ENCODE measurements at regions not wholly inside any gene's neighbourhood (a gene's known extent, or its start where the extent isn't known, plus 50 kb on each side); places are given as distances from the start of the nearest gene placed in this dataset.

DNA sequence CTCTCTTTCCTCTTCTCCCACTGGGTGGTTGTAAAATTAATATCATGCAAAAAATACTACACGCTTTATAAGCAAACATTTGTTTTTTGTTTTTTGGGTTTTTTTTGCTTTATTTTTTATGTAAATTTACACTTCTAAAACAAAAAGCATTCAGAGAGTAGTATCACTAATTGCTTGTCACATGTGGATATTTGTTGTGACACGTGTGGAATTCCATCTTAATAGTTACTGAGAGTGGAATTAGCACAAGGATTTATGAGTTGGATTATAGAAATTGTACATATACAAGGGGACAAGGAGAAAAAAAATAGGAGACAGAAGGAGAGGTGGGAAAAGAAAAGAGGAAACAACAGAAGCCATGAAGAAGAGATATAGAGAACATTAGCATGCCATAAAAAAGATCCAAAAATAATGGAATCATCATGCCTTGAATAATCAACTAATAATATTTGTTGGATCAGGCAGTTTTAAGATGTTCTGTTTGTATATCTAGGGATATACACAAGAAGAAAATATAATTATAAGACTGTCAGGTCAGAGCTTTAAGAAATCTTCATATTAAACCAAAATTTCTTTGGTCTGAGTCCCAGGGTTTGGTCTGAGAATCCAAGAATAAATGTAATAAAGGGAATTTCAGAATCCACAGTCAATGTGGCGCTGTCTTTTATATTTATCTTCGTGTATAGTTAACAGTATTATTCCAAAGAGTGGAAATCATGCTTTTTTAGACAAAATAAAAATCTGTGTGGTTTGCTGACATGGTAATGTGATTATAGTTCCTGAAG lies 98.5 kb upstream of the INTU start:
- FAIRE-seq (no peak), DNase-seq (ENCODE audit: low read depth) (no peak)
- no peak overlapping the region for H3K27ac Mint-ChIP-seq (ENCODE audit: unreplicated experiment)
- Histone ChIP-seq H3K36me3 (ENCODE audit: insufficient read depth, low read length) (no peaks in the 10 kb centered on the region), H3K4me3 (ENCODE audit: insufficient read depth, low read depth, low read length) (no peak overlapping the region), H3K9me3 (ENCODE audit: insufficient read depth, low read depth, low read length) (no peaks in the 10 kb centered on the region), H3K27ac (ENCODE audit: low read depth, low read length) (no peak overlapping the region), H3K9ac (ENCODE audit: low read length) (no peak overlapping the region), H3K4me2 (ENCODE audit: low read length) (no peak overlapping the region), H3K4me1 (ENCODE audit: insufficient read depth, low read length) (no peaks in the 10 kb centered on the region), H3K27me3 (ENCODE audit: insufficient read depth, low read length) (no peaks in the 10 kb centered on the region), H3K79me2 (ENCODE audit: insufficient read depth, low read length) (no peaks in the 10 kb centered on the region), H4K20me1 (ENCODE audit: insufficient read depth, low read length) (no peaks in the 10 kb centered on the region), H2AFZ (ENCODE audit: low read depth, low read length) (no peak overlapping the region)
- H3K4me1 Mint-ChIP-seq (ENCODE audit: low read depth, unreplicated experiment), result no peaks in the 10 kb centered on the region
- TF ChIP-seq EZH2 (IDR thresholded peaks at IDR 0.05; ENCODE audit: insufficient read depth, low read length), result no peak
- H3K9me3 Mint-ChIP-seq (ENCODE audit: unreplicated experiment), result no peaks in the 10 kb centered on the region
- H3K4me3 Mint-ChIP-seq (ENCODE audit: unreplicated experiment), result no peak overlapping the region
- H3K27me3 Mint-ChIP-seq (ENCODE audit: low read depth, unreplicated experiment), result no peaks in the 10 kb centered on the region
- H3K36me3 Mint-ChIP-seq (ENCODE audit: low read depth, unreplicated experiment), result no peaks in the 10 kb centered on the region

DNA sequence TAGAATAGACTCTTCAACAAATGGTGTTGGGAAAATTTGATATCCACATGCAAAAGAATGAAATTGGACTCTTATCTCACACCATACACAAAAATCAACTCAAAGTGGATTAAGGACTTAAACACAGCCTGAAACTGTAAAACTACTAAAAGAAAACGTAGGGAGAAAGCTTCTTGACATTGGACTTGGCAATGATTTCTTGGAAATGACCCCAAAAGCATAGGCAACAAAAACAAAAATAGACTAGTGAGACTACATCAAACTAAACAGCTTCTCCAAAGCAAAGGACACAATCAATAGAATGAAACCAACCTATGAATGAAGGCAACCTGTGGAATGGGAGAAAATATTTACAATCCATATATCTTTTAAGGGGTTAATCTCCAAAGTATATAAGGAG lies 94.7 kb upstream of the INTU start:
- Histone ChIP-seq H3K4me3 (ENCODE audit: insufficient read depth, low read depth, low read length) (no peak overlapping the region), H3K4me2 (ENCODE audit: low read length) (no peak overlapping the region), H4K20me1 (ENCODE audit: insufficient read depth, low read length) (no peaks in the 10 kb centered on the region), H3K27me3 (ENCODE audit: insufficient read depth, low read length) (no peaks in the 10 kb centered on the region), H3K79me2 (ENCODE audit: insufficient read depth, low read length) (no peaks in the 10 kb centered on the region), H3K4me1 (ENCODE audit: insufficient read depth, low read length) (no peaks in the 10 kb centered on the region), H3K36me3 (ENCODE audit: insufficient read depth, low read length) (no peaks in the 10 kb centered on the region), H3K27ac (ENCODE audit: low read depth, low read length) (no peak overlapping the region), H3K9me3 (ENCODE audit: insufficient read depth, low read depth, low read length) (no peaks in the 10 kb centered on the region), H3K9ac (ENCODE audit: low read length) (no peak overlapping the region), H2AFZ (ENCODE audit: low read depth, low read length) (no peak overlapping the region)
- Mint-ChIP-seq H3K27ac (ENCODE audit: unreplicated experiment) (no peak overlapping the region), H3K36me3 (ENCODE audit: low read depth, unreplicated experiment) (no peaks in the 10 kb centered on the region), H3K4me1 (ENCODE audit: low read depth, unreplicated experiment) (no peaks in the 10 kb centered on the region), H3K27me3 (ENCODE audit: low read depth, unreplicated experiment) (peaks cover 2% of the 10 kb centered on the region), H3K9me3 (ENCODE audit: unreplicated experiment) (no peaks in the 10 kb centered on the region), H3K4me3 (ENCODE audit: unreplicated experiment) (no peak overlapping the region)
- TF ChIP-seq EZH2 (IDR thresholded peaks at IDR 0.05; ENCODE audit: insufficient read depth, low read length), result no peak
- TF ChIP-seq, protein P1, sequence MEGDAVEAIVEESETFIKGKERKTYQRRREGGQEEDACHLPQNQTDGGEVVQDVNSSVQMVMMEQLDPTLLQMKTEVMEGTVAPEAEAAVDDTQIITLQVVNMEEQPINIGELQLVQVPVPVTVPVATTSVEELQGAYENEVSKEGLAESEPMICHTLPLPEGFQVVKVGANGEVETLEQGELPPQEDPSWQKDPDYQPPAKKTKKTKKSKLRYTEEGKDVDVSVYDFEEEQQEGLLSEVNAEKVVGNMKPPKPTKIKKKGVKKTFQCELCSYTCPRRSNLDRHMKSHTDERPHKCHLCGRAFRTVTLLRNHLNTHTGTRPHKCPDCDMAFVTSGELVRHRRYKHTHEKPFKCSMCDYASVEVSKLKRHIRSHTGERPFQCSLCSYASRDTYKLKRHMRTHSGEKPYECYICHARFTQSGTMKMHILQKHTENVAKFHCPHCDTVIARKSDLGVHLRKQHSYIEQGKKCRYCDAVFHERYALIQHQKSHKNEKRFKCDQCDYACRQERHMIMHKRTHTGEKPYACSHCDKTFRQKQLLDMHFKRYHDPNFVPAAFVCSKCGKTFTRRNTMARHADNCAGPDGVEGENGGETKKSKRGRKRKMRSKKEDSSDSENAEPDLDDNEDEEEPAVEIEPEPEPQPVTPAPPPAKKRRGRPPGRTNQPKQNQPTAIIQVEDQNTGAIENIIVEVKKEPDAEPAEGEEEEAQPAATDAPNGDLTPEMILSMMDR (IDR thresholded peaks at IDR 0.05; ENCODE audit: insufficient read depth, low read depth, low read length), result no peak
- no peak for DNase-seq (ENCODE audit: low read depth)
- no peak for FAIRE-seq

DNA sequence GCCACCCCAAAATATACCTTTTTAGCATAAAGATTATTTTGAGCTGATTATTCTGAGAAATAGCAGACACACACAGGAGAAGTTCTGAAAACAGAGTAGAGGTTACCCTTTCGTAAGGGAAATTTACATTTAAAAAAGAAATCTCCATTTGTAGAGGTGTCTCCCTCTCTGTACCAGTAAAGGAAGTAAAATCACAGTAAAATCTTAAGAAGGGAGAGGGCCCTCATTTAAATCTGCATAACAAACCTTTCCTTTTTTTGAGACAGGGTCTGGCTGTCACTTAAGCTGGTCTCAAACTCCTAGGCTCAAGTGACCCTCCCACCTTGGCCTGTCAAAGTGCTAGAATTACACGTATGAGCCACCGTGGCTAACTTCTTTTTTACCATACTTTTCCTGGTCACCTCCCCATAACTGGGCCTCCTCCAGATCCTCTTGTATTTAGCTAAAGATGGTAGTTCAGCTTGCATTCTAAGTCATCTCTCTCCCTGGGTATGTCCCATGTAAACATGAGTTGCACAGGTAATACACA lies 92.2 kb upstream of the INTU start:
- Mint-ChIP-seq H3K4me3 (ENCODE audit: unreplicated experiment) (no peak overlapping the region), H3K27me3 (ENCODE audit: low read depth, unreplicated experiment) (peaks cover 2% of the 10 kb centered on the region), H3K9me3 (ENCODE audit: unreplicated experiment) (no peaks in the 10 kb centered on the region), H3K27ac (ENCODE audit: unreplicated experiment) (no peak overlapping the region), H3K36me3 (ENCODE audit: low read depth, unreplicated experiment) (no peaks in the 10 kb centered on the region), H3K4me1 (ENCODE audit: low read depth, unreplicated experiment) (no peaks in the 10 kb centered on the region)
- Histone ChIP-seq H3K27me3 (ENCODE audit: insufficient read depth, low read length) (no peaks in the 10 kb centered on the region), H3K4me3 (ENCODE audit: insufficient read depth, low read depth, low read length) (no peak overlapping the region), H3K4me2 (ENCODE audit: low read length) (no peak overlapping the region), H3K9me3 (ENCODE audit: insufficient read depth, low read depth, low read length) (no peaks in the 10 kb centered on the region), H3K9ac (ENCODE audit: low read length) (no peak overlapping the region), H3K4me1 (ENCODE audit: insufficient read depth, low read length) (no peaks in the 10 kb centered on the region), H3K27ac (ENCODE audit: low read depth, low read length) (no peak overlapping the region), H4K20me1 (ENCODE audit: insufficient read depth, low read length) (no peaks in the 10 kb centered on the region), H3K36me3 (ENCODE audit: insufficient read depth, low read length) (no peaks in the 10 kb centered on the region), H3K79me2 (ENCODE audit: insufficient read depth, low read length) (no peaks in the 10 kb centered on the region), H2AFZ (ENCODE audit: low read depth, low read length) (no peak overlapping the region)
- no peak for FAIRE-seq
- no peak for TF ChIP-seq EZH2 (IDR thresholded peaks at IDR 0.05; ENCODE audit: insufficient read depth, low read length)
- TF ChIP-seq, protein P1 (IDR thresholded peaks at IDR 0.05; ENCODE audit: insufficient read depth, low read depth, low read length), result no peak
- DNase-seq (ENCODE audit: low read depth), result no peak
